GM12878 (cell line): ENCODE measurements at regions not wholly inside any gene's neighbourhood (a gene's known extent, or its start where the extent isn't known, plus 50 kb on each side); places are given as distances from the start of the nearest gene placed in this dataset.

ENCODE experiments used
- ATAC-seq: fragments of 200-7000 bp; cut with Tn5 transposase; 3 replicates; pipeline ENCODE4 v1.9.1; 2020; ENCODE audit warnings: mild to moderate bottlenecking, moderate library complexity
- BruUV-seq: library from RNA; stranded (reverse); fragments of 400-500 nt; replicated peaks from 2 replicates; lab custom pipeline; 2021; lab: Mats Ljungman, UMichigan
- CTCF ChIA-PET: fragments of 300-600 bp; sonication (Branson Sonifier 250); formaldehyde crosslinking; extraction: SDS; loops from one replicate; lab custom pipeline; 2021; ENCODE audit warnings: inconsistent platforms; lab: Yijun Ruan, JAX
- POLR2A ChIA-PET: fragments of 350-600 bp; formaldehyde crosslinking; extraction: SDS; loops from one replicate; lab custom pipeline; 2021; ENCODE audit warnings: inconsistent platforms; lab: Charles Lee
- RAD21 ChIA-PET: fragments of 300-600 bp; sonication (Branson Sonifier 250); formaldehyde crosslinking; loops from one replicate; lab custom pipeline; 2023; ENCODE audit warnings: antibody characterized with exemption; ENCODE audit not compliant: unreplicated experiment; lab: Charles Lee
- SMC1A ChIA-PET: fragments of 300-600 bp; sonication (Branson Sonifier 250); formaldehyde crosslinking; loops from one replicate; lab custom pipeline; 2023; ENCODE audit not compliant: unreplicated experiment, uncharacterized antibody; lab: Charles Lee
- DNase-seq: peaks from one replicate; pipeline ENCODE4 v3.0.0-alpha.2; 2011; ENCODE audit warnings: low read depth, low spot score
- FAIRE-seq: peaks from 3 replicates; lab custom pipeline; 2011; peaks lifted over from hg19 to GRCh38; lab: Jason Lieb, UNC
- H2AFZ ChIP-seq: 2 replicates; pipeline ENCODE4 v1.6.0; 2011; ENCODE audit warnings: low read depth, low read length, control low read depth; ENCODE audit not compliant: control insufficient read depth
- H3K27ac ChIP-seq: 2 replicates; pipeline ENCODE4 v1.5.1; 2011; ENCODE audit warnings: control low read depth; ENCODE audit not compliant: control insufficient read depth, insufficient read depth
- H3K27me3 ChIP-seq, 2 experiments: replicated peaks in 1 of 2; 2 replicates each; pipeline versions ENCODE4 v1.6.0 to v1.6.1; 2011; ENCODE audit warnings: low read length in 1 of 2; ENCODE audit not compliant: control insufficient read depth in 2 of 2, insufficient read depth in 2 of 2
- H3K36me3 ChIP-seq, 2 experiments: 2 replicates each; pipeline ENCODE4 v1.5.1; 2011; ENCODE audit warnings: low read length in 1 of 2; ENCODE audit not compliant: control insufficient read depth in 2 of 2, insufficient read depth in 2 of 2
- H3K4me1 ChIP-seq: 2 replicates; pipeline ENCODE4 v1.6.1; 2011; ENCODE audit warnings: mild to moderate bottlenecking, low read length, moderate library complexity, mixed read lengths; ENCODE audit not compliant: control insufficient read depth, insufficient read depth
- H3K4me2 ChIP-seq: 2 replicates; pipeline ENCODE4 v1.6.0; 2011; ENCODE audit warnings: control low read depth; ENCODE audit not compliant: control insufficient read depth, insufficient read depth
- H3K4me3 ChIP-seq: fragments of 200-600 bp; sonication (generic); 2 replicates; pipeline ENCODE4 v1.5.1; 2016
- H3K79me2 ChIP-seq: 2 replicates; pipeline ENCODE4 v1.6.0; 2011; ENCODE audit warnings: low read length; ENCODE audit not compliant: control insufficient read depth, insufficient read depth
- H3K9ac ChIP-seq: 2 replicates; pipeline ENCODE4 v1.8.0; 2011; ENCODE audit warnings: low read length, control low read depth, mixed read lengths; ENCODE audit not compliant: control insufficient read depth, insufficient read depth
- H3K9me3 ChIP-seq: replicated peaks from 3 replicates; pipeline ENCODE4 v1.5.1; 2011; ENCODE audit warnings: mild to moderate bottlenecking, low read length; ENCODE audit not compliant: control insufficient read depth, insufficient read depth
- H4K20me1 ChIP-seq: 2 replicates; pipeline ENCODE4 v1.6.0; 2011; ENCODE audit not compliant: control insufficient read depth, insufficient read depth
- EED ChIP-seq: sonication (generic); IDR thresholded peaks from 2 replicates; pipeline ENCODE4 v1.6.1; 2016; ENCODE audit warnings: antibody characterized with exemption, low read depth
- ETV6 ChIP-seq, 2 experiments: fragments of 450-650 bp in 1 of 2; IDR thresholded peaks in 1 of 2; conservative IDR thresholded peaks in 1 of 2; 2 replicates each; pipeline ENCODE4 v1.6.1; 2014; ENCODE audit warnings: antibody characterized with exemption in 1 of 2, borderline replicate concordance in 1 of 2, low read depth in 1 of 2, mild to moderate bottlenecking in 1 of 2, moderate library complexity in 1 of 2
- FOXM1 ChIP-seq: IDR thresholded peaks from 2 replicates; pipeline ENCODE4 v1.6.1; 2012; ENCODE audit warnings: low read depth, mild to moderate bottlenecking, inconsistent platforms, low read length, moderate library complexity
- JUNB ChIP-seq: IDR thresholded peaks from 2 replicates; pipeline ENCODE4 v1.6.1; 2016; ENCODE audit warnings: antibody characterized with exemption, mild to moderate bottlenecking
- NFIC ChIP-seq: IDR thresholded peaks from 2 replicates; pipeline ENCODE4 v1.6.1; 2012; ENCODE audit warnings: low read depth, mild to moderate bottlenecking, inconsistent platforms, low read length, moderate library complexity
- POLR2AphosphoS2 ChIP-seq: IDR thresholded peaks from 2 replicates; pipeline ENCODE4 v1.6.1; 2011; ENCODE audit warnings: low read depth, mild to moderate bottlenecking, low read length, improper control_type of control experiment, moderate library complexity
- SRF ChIP-seq, 2 experiments: IDR thresholded peaks; 2 replicates each; pipeline ENCODE4 v1.6.1; 2011; ENCODE audit warnings: low read depth in 2 of 2, low read length in 2 of 2, mild to moderate bottlenecking in 1 of 2, moderate library complexity in 1 of 2
- TCF7 ChIP-seq: IDR thresholded peaks from 2 replicates; pipeline ENCODE4 v1.6.1; 2014; ENCODE audit warnings: antibody characterized with exemption, borderline replicate concordance
- WGBS: methylation state at CpG from one replicate; pipeline ENCODE4 v1.1.6; 2016; ENCODE audit warnings: low lambda C conversion rate; ENCODE audit not compliant: insufficient replicate concordance, insufficient coverage; ENCODE audit errors: missing lambda C conversion rate; 5-methylcytosine and 5-hydroxymethylcytosine counted together
- in situ Hi-C: fragments of 300-500 bp; cut with MboI; formaldehyde crosslinking; loops from 9 replicates; pipeline ENCODE4 v1.14.3; 2018; ENCODE audit warnings: mixed read lengths
- intact Hi-C: fragments of 100-400 bp; cut with micrococcal nuclease; formaldehyde crosslinking; loops from one replicate; pipeline ENCODE4 v1.14.2; 2022; ENCODE audit not compliant: unreplicated experiment

DNA sequence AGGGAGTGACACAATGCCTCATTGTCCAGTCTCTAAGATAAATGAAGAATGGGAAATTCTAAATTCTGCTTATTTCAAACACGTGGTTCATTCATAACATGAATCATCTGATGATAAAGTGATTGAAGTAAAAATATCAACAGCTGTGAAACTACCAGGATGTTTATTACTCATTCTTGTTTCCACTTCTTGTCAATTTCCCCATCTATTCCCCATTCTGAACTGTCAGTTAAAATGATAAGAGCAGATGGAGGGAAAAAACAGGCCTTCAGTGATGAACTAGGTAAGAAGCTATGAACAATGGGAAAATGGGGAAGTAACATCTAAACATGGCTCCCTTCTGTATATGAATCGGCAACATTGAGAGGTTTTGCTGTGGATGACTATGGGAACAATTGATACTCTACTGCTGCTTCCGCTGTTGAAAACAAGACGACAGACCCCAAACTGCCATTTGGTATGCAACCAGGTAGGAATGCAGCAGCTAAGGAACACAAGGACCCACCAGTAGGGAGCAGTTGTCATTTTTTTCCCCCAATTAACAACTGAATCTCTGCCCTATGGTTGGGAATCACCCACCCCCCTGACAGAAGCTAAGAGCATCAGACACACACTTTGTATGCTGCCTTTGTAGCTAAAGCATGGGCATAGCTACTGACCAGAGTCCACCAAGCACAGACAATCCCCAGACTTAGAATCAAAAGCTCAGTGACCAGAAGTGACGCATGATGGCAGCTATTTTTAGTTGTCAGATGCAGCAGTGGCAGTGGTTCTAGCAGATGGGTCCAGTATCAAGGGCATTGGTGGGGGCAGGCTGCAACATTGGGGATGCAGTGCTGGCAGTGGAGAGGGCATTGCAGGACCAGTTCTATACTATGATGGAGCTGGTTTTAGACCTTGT lies 52.9 kb upstream of the ZNF366 start:
- ATAC-seq = no peak
- FAIRE-seq = no peak
- no peak overlapping the region for H3K27ac ChIP-seq
- no peaks in the 10 kb centered on the region for H3K27me3 ChIP-seq
- H3K36me3 ChIP-seq = no peaks in the 10 kb centered on the region
- in situ Hi-C loops = no loop called here
- peaks cover 3% of the 10 kb centered on the region for H3K4me1 ChIP-seq
- no peak overlapping the region for H3K4me3 ChIP-seq
- ChIA-PET SMC1A (no interaction called here), POLR2A (no interaction called here), RAD21 (no interaction called here), CTCF (interaction anchor here (1.0 to 1.3 kb wide), 4 partner anchors 14 to 258 kb away, joined by 3 to 8 read pairs (median 4); no protein-coding TSS in a partner anchor)
- 43% methylated on average over 5 of the region's 5 CpGs for WGBS
- H3K9ac ChIP-seq = no peak overlapping the region
- BruUV-seq = no TSS peak
- no peak overlapping the region for H3K4me2 ChIP-seq
- no peaks in the 10 kb centered on the region for H3K79me2 ChIP-seq
- peak in 1 of 2 experiments; percentile 63; a peak in 1 of 4 replicates for TF ChIP-seq ETV6 (conservative IDR thresholded peaks at IDR 0.05 in 1 of 2, IDR thresholded peaks at IDR 0.05 in 1 of 2; ENCODE audit: borderline replicate concordance in 1 of 2, low read depth in 1 of 2)
- peak; percentile 52; the same call in 1 of the 2 replicates for TF ChIP-seq EED
- TF ChIP-seq TCF7 = peak; percentile 48; the same call in 1 of the 2 replicates
- peak; percentile 50; the same call in 1 of the 2 replicates for TF ChIP-seq NFIC
- peak; percentile 32; the same call in 1 of the 2 replicates for TF ChIP-seq FOXM1
- TF ChIP-seq SRF (IDR thresholded peaks at IDR 0.05; ENCODE audit: low read depth in 2 of 2, low read length in 2 of 2) = no peak
- TF ChIP-seq POLR2AphosphoS2 = no peak
- TF ChIP-seq JUNB = peak; percentile 70
- H4K20me1 ChIP-seq = no peaks in the 10 kb centered on the region
- no peak for DNase-seq
- no peaks in the 10 kb centered on the region for H3K9me3 ChIP-seq
- no peak overlapping the region for H2AFZ ChIP-seq
- intact Hi-C loops = no loop called here
